HEK293T (cell line): ENCODE measurements at regions not wholly inside any gene's neighbourhood (a gene's known extent, or its start where the extent isn't known, plus 50 kb on each side); places are given as distances from the start of the nearest gene placed in this dataset.

Experiments
- CTBP1 ChIP-seq: fragments of 450-650 bp; IDR thresholded peaks from 2 replicates; pipeline ENCODE4 v1.6.1; 2016; ENCODE audit warnings: borderline replicate concordance
- SP1 ChIP-seq: fragments of 450-650 bp; IDR thresholded peaks from 2 replicates; pipeline ENCODE4 v1.6.1; 2017
- SUZ12 ChIP-seq: fragments of 450-650 bp; IDR thresholded peaks from 2 replicates; pipeline ENCODE4 v1.6.1; 2016; ENCODE audit warnings: mild to moderate bottlenecking

DNA sequence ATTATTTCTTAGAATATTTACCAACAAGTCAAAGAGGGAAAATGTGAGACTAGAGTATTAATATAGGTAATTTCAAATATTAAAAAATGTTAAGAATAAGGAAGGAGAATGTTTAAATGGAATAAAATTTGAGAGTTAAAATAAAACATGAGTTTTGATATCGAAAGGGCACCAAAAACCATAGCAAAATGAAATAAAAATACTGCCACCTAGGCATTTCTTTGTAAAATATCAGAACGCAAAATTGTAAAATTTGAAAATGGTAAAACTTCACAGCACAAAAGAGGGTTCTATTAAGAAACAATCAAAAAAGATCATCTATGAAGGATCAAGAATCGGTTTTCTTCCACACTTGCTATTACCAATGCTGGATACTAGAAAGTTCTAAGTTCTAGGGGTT, 418.3 kb downstream of the TAF11L14 start:
- no peak for TF ChIP-seq SUZ12
- no peak for TF ChIP-seq SP1
- TF ChIP-seq CTBP1 = no peak
